SK-N-SH (cell line): ENCODE measurements at regions not wholly inside any gene's neighbourhood (a gene's known extent, or its start where the extent isn't known, plus 50 kb on each side); places are given as distances from the start of the nearest gene placed in this dataset.

Experiments
- CTCF ChIA-PET: fragments of 300-600, 350-600 bp; formaldehyde crosslinking; extraction: SDS; loops from one replicate; lab custom pipeline; 2021; lab: Yijun Ruan, JAX
- POLR2A ChIA-PET: fragments of 350-600 bp; sonication (Branson Sonifier 250); formaldehyde crosslinking; extraction: SDS; loops from one replicate; lab custom pipeline; 2020; ENCODE audit warnings: antibody characterized with exemption, inconsistent platforms; lab: Yijun Ruan, JAX
- DNase-seq: peaks from one replicate; pipeline ENCODE4 v3.0.0; 2012
- H2AFZ ChIP-seq: fragments of 200-600 bp; sonication (generic); 2 replicates; pipeline ENCODE4 v1.8.1; 2016; ENCODE audit warnings: antibody characterized with exemption, mild to moderate bottlenecking, low read depth
- H3F3A ChIP-seq: fragments of 200-600 bp; sonication (generic); replicated peaks from 2 replicates; pipeline ENCODE3; 2016; ENCODE audit warnings: antibody characterized with exemption, mild to moderate bottlenecking; ENCODE audit not compliant: insufficient read depth
- H3K27ac ChIP-seq, 2 experiments: fragments of 200-500 bp in 1 of 2; fragments of 200-600 bp in 1 of 2; sonication (Bioruptor generic) in 1 of 2; sonication (generic), shearing (Covaris generic) in 1 of 2; 2 replicates each; pipeline versions ENCODE4 v1.5.1 to v1.6.1; 2014 to 2016; ENCODE audit warnings: low read depth in 2 of 2, inconsistent platforms in 1 of 2, low read length in 1 of 2, mild to moderate bottlenecking in 1 of 2, mixed read lengths in 1 of 2
- H3K27me3 ChIP-seq: fragments of 200-600 bp; sonication (generic), shearing (Covaris generic); 2 replicates; pipeline ENCODE4 v1.6.1; 2016; ENCODE audit warnings: mixed run types; ENCODE audit not compliant: insufficient read depth
- H3K36me3 ChIP-seq, 2 experiments: fragments of 200-500 bp in 1 of 2; fragments of 200-600 bp in 1 of 2; sonication (Bioruptor generic) in 1 of 2; sonication (generic) in 1 of 2; replicated peaks in 1 of 2; 2 replicates each; pipeline versions ENCODE3 to v1.5.1; 2014 to 2016; ENCODE audit warnings: low read length in 1 of 2, mild to moderate bottlenecking in 1 of 2; ENCODE audit not compliant: insufficient read depth in 2 of 2, control insufficient read depth in 1 of 2
- H3K4me1 ChIP-seq, 2 experiments: fragments of 200-500 bp in 1 of 2; fragments of 200-600 bp in 1 of 2; sonication (Bioruptor generic) in 1 of 2; sonication (generic), shearing (Covaris generic) in 1 of 2; 2 replicates each; pipeline versions ENCODE4 v1.5.1 to v1.6.1; 2014 to 2016; ENCODE audit warnings: low read depth in 1 of 2, low read length in 1 of 2, mixed run types in 1 of 2; ENCODE audit not compliant: insufficient read depth in 2 of 2, control insufficient read depth in 1 of 2
- H3K4me2 ChIP-seq: fragments of 200-600 bp; sonication (generic), shearing (Covaris generic); 2 replicates; pipeline ENCODE4 v1.6.1; 2017; ENCODE audit warnings: mixed run types
- H3K4me3 ChIP-seq, 2 experiments: fragments of 200-500 bp in 1 of 2; fragments of 200-600 bp in 1 of 2; sonication (Bioruptor generic) in 1 of 2; sonication (generic), shearing (Covaris generic) in 1 of 2; 2 replicates each; pipeline versions ENCODE4 v1.5.1 to v1.8.1; 2014 to 2016; ENCODE audit warnings: low read depth in 2 of 2, inconsistent platforms in 1 of 2, low read length in 1 of 2, mild to moderate bottlenecking in 1 of 2, mixed read lengths in 1 of 2, moderate library complexity in 1 of 2
- H3K79me2 ChIP-seq: fragments of 200-600 bp; sonication (generic); 2 replicates; pipeline ENCODE4 v1.8.1; 2017; ENCODE audit warnings: mild to moderate bottlenecking; ENCODE audit not compliant: insufficient read depth
- H3K9ac ChIP-seq: fragments of 200-600 bp; sonication (generic); 2 replicates; pipeline ENCODE4 v1.6.1; 2017; ENCODE audit warnings: mixed run types
- H3K9me2 ChIP-seq: fragments of 200-600 bp; sonication (generic); 2 replicates; pipeline ENCODE4 v1.6.1; 2017; ENCODE audit warnings: mixed run types
- H3K9me3 ChIP-seq: fragments of 200-600 bp; sonication (generic); 2 replicates; pipeline ENCODE4 v1.6.1; 2017; ENCODE audit warnings: mixed run types, mild to moderate bottlenecking, moderate library complexity
- H4K20me1 ChIP-seq: fragments of 200-600 bp; sonication (generic); 2 replicates; pipeline ENCODE4 v1.6.1; 2017; ENCODE audit warnings: mild to moderate bottlenecking, mixed run types; ENCODE audit not compliant: insufficient read depth
- EP300 ChIP-seq, 2 experiments: IDR thresholded peaks; 2 replicates each; pipeline versions ENCODE4 v1.4.0 to v1.6.1; 2012; ENCODE audit warnings: borderline replicate concordance in 1 of 2, low read depth in 1 of 2, low read length in 1 of 2
- FOSL2 ChIP-seq: IDR thresholded peaks from 2 replicates; pipeline ENCODE4 v1.4.0; 2012; ENCODE audit warnings: low read depth, mild to moderate bottlenecking, moderate library complexity, borderline replicate concordance
- FOXJ3 ChIP-seq: sonication (generic); formaldehyde crosslinking; IDR thresholded peaks from 2 replicates; pipeline ENCODE4 v1.5.1; 2020; ENCODE audit warnings: mild to moderate bottlenecking, missing genetic modification reagents
- GATA2 ChIP-seq: sonication (generic); formaldehyde crosslinking; IDR thresholded peaks from 2 replicates; pipeline ENCODE4 v1.5.0; 2020; ENCODE audit warnings: mild to moderate bottlenecking, missing genetic modification reagents
- MEF2A ChIP-seq: IDR thresholded peaks from 2 replicates; pipeline ENCODE4 v1.4.0; 2012; ENCODE audit warnings: low read depth, borderline replicate concordance
- MXI1 ChIP-seq: IDR thresholded peaks from 2 replicates; pipeline ENCODE4 v1.6.1; 2012; ENCODE audit warnings: mild to moderate bottlenecking, low read depth, low read length, improper control_type of control experiment
- NFIC ChIP-seq: IDR thresholded peaks from 2 replicates; pipeline ENCODE4 v1.4.0; 2012; ENCODE audit warnings: borderline replicate concordance
- NRF1 ChIP-seq: IDR thresholded peaks from 2 replicates; pipeline ENCODE4 v1.6.1; 2012; ENCODE audit warnings: low read depth, mild to moderate bottlenecking, low read length
- RCOR1 ChIP-seq: fragments of 150-350 bp; IDR thresholded peaks from 2 replicates; pipeline ENCODE4 v1.6.1; 2017; ENCODE audit warnings: antibody characterized with exemption, low read length
- RFX5 ChIP-seq: IDR thresholded peaks from 2 replicates; pipeline ENCODE4 v1.6.1; 2012; ENCODE audit warnings: mild to moderate bottlenecking, improper control_type of control experiment, low read length
- RXRA ChIP-seq: IDR thresholded peaks from 2 replicates; pipeline ENCODE4 v1.4.0; 2012; ENCODE audit warnings: low read depth, mild to moderate bottlenecking, borderline replicate concordance
- SIN3A ChIP-seq: IDR thresholded peaks from 2 replicates; pipeline ENCODE4 v1.6.1; 2012; ENCODE audit warnings: low read depth, mild to moderate bottlenecking, low read length, moderate library complexity, borderline replicate concordance
- SMC3 ChIP-seq: IDR thresholded peaks from 2 replicates; pipeline ENCODE4 v1.6.1; 2012; ENCODE audit warnings: low read depth, low read length, improper control_type of control experiment
- TCF12 ChIP-seq: IDR thresholded peaks from 2 replicates; pipeline ENCODE4 v1.4.0; 2012
- TEAD4 ChIP-seq: IDR thresholded peaks from 2 replicates; pipeline ENCODE4 v1.4.0; 2012; ENCODE audit warnings: mild to moderate bottlenecking, borderline replicate concordance; ENCODE audit not compliant: insufficient read depth
- WGBS: methylation state at CpG from one replicate; pipeline ENCODE4 v1.1.6; 2017; ENCODE audit warnings: low lambda C conversion rate; 5-methylcytosine and 5-hydroxymethylcytosine counted together
- TF ChIP-seq, protein P1 (sequence below): IDR thresholded peaks from 2 replicates; pipeline ENCODE4 v1.4.0; 2012; ENCODE audit warnings: low read depth, borderline replicate concordance
- TF ChIP-seq, protein P2 (sequence below): IDR thresholded peaks from 2 replicates; pipeline ENCODE4; 2012
- TF ChIP-seq, protein P3 (sequence below): fragments of 150-350 bp; IDR thresholded peaks from 2 replicates; pipeline ENCODE4 v1.6.1; 2016; ENCODE audit warnings: mild to moderate bottlenecking, low read depth, low read length

DNA sequence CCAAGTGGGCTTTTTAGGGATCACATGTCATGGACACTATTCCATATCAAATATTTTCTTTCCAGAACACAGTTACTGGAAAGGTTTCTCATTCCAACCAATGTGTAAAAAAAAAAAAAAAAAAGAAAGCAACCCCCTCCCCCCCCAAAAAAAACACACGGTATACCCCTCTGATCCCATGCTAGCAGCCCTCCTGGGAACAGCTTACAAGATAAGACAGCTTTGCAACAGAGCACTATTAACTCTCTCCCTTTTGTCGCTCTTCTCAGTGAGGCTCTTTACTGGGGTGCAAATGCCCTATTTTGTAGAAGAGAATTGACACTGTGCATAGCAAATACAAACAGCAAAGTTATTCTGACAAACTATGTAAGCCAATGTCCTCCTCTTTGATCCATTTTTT, 161.2 kb downstream of the NTMT2 start (continued):
- TF ChIP-seq TCF12 (no peak), RFX5 (no peak), FOXJ3 (CRISPR knock-in tag) (no peak), FOSL2 (no peak), SMC3 (no peak)
- TF ChIP-seq, protein P1, sequence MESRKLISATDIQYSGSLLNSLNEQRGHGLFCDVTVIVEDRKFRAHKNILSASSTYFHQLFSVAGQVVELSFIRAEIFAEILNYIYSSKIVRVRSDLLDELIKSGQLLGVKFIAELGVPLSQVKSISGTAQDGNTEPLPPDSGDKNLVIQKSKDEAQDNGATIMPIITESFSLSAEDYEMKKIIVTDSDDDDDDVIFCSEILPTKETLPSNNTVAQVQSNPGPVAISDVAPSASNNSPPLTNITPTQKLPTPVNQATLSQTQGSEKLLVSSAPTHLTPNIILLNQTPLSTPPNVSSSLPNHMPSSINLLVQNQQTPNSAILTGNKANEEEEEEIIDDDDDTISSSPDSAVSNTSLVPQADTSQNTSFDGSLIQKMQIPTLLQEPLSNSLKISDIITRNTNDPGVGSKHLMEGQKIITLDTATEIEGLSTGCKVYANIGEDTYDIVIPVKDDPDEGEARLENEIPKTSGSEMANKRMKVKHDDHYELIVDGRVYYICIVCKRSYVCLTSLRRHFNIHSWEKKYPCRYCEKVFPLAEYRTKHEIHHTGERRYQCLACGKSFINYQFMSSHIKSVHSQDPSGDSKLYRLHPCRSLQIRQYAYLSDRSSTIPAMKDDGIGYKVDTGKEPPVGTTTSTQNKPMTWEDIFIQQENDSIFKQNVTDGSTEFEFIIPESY, result no peak
- TF ChIP-seq, protein P2, sequence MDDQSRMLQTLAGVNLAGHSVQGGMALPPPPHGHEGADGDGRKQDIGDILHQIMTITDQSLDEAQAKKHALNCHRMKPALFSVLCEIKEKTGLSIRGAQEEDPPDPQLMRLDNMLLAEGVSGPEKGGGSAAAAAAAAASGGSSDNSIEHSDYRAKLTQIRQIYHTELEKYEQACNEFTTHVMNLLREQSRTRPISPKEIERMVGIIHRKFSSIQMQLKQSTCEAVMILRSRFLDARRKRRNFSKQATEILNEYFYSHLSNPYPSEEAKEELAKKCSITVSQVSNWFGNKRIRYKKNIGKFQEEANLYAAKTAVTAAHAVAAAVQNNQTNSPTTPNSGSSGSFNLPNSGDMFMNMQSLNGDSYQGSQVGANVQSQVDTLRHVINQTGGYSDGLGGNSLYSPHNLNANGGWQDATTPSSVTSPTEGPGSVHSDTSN, result no peak

DNA sequence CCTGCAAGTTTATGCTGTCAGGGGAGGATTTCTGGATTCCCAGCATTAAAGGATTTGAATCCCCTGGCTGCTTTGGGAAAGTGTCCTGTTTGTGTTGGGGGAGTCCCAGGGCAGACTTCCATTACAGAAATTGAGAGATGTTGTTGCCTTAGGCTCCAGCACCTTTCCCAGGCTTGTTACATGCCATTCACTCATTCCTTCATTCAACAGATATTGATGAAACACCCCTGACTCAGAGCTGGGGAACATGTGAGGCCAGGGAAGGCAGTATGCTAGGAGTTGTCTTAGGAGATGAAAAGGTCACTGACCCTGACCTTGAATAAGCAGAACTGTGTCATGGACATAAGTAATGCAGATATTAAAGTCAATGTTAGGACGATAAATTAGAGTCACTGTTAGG, 161.7 kb downstream of the NTMT2 start:
- no peak overlapping the region for H3K9ac ChIP-seq
- H3K27me3 ChIP-seq, result no peaks in the 10 kb centered on the region
- no peaks in the 10 kb centered on the region for H4K20me1 ChIP-seq
- H3K4me3 ChIP-seq, result no peak overlapping the region
- no peaks in the 10 kb centered on the region for H3K9me3 ChIP-seq
- ChIA-PET POLR2A (no interaction called here), CTCF (no interaction called here)
- no peaks in the 10 kb centered on the region for H3K79me2 ChIP-seq
- TF ChIP-seq, protein P3, sequence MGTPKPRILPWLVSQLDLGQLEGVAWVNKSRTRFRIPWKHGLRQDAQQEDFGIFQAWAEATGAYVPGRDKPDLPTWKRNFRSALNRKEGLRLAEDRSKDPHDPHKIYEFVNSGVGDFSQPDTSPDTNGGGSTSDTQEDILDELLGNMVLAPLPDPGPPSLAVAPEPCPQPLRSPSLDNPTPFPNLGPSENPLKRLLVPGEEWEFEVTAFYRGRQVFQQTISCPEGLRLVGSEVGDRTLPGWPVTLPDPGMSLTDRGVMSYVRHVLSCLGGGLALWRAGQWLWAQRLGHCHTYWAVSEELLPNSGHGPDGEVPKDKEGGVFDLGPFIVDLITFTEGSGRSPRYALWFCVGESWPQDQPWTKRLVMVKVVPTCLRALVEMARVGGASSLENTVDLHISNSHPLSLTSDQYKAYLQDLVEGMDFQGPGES, result no peak
- TF ChIP-seq MXI1 (no peak), RFX5 (no peak), GATA2 (CRISPR knock-in tag) (no peak), RXRA (no peak), FOXJ3 (CRISPR knock-in tag) (no peak), FOSL2 (no peak), NRF1 (no peak), RCOR1 (no peak), TEAD4 (no peak), NFIC (no peak), MEF2A (no peak), SMC3 (no peak), EP300 (IDR thresholded peaks at IDR 0.05; ENCODE audit: borderline replicate concordance in 1 of 2, low read depth in 1 of 2, low read length in 1 of 2) (no peak), SIN3A (no peak)
- TF ChIP-seq, protein P2, result no peak
- TF ChIP-seq, protein P1, result no peak
- H3K27ac ChIP-seq, result no peak overlapping the region
- H3K4me2 ChIP-seq, result no peak overlapping the region
- H3F3A ChIP-seq, result peaks cover 20% of the 10 kb centered on the region
- peaks cover 10 to 12% of the 10 kb centered on the region in 2 experiments; a peak in 3 of 4 replicates for H3K4me1 ChIP-seq
- no peak overlapping the region for H2AFZ ChIP-seq
- 73% methylated on average over 1 of the region's 1 CpG for WGBS
- H3K9me2 ChIP-seq, result no peaks in the 10 kb centered on the region
- no peak for DNase-seq
- H3K36me3 ChIP-seq, result no peaks in the 10 kb centered on the region
